LNCaP clone FGC (cell line): ENCODE measurements at regions not wholly inside any gene's neighbourhood (a gene's known extent, or its start where the extent isn't known, plus 50 kb on each side); places are given as distances from the start of the nearest gene placed in this dataset.

Experiments
- DNase-seq: peaks from one replicate; pipeline ENCODE4 v3.0.0-alpha.2; 2011; ENCODE audit warnings: low read depth
- H3K4me3 ChIP-seq: 2 replicates; pipeline ENCODE4 v1.5.1; 2011; ENCODE audit warnings: mild to moderate bottlenecking, low read depth, low read length, control low read depth
- TF ChIP-seq, protein P1 (sequence below): IDR thresholded peaks from 2 replicates; pipeline ENCODE4 v1.5.1; 2012; ENCODE audit warnings: mild to moderate bottlenecking; ENCODE audit not compliant: control insufficient read depth, insufficient read depth; ENCODE audit errors: extremely low read depth

DNA sequence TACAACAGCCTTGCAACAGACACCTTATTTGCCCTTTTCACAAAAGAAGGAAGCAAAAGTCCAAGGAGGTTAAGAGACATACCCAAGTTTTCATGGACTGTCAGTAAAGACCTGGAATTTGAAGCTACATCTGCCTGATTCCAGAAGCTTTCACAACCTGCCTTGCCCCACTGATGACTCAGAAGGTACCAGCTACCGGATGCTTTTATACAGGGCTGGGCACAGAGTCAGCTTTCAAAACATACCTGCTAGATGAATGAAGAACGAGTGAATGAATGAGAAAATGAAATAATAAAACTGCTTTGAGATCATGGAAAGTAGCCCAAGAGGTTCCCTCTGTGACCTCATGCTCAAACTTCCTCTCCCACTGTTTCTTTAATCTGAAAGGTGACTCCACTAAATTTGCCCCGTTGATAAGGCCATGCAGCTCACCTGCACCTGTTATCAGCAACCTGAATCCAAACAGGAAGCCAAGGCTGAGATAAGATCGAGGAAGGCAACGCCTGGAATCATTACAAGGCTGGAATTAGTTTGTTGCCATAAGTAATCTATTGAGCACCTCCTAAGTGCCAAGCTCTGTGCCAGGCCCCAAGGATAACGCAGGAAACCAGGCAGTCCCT lies 151.5 kb downstream of the WDR11 start:
- DNase-seq, result peak; percentile 1
- no peak overlapping the region for H3K4me3 ChIP-seq
- TF ChIP-seq, protein P1, sequence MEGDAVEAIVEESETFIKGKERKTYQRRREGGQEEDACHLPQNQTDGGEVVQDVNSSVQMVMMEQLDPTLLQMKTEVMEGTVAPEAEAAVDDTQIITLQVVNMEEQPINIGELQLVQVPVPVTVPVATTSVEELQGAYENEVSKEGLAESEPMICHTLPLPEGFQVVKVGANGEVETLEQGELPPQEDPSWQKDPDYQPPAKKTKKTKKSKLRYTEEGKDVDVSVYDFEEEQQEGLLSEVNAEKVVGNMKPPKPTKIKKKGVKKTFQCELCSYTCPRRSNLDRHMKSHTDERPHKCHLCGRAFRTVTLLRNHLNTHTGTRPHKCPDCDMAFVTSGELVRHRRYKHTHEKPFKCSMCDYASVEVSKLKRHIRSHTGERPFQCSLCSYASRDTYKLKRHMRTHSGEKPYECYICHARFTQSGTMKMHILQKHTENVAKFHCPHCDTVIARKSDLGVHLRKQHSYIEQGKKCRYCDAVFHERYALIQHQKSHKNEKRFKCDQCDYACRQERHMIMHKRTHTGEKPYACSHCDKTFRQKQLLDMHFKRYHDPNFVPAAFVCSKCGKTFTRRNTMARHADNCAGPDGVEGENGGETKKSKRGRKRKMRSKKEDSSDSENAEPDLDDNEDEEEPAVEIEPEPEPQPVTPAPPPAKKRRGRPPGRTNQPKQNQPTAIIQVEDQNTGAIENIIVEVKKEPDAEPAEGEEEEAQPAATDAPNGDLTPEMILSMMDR, result no peak

DNA sequence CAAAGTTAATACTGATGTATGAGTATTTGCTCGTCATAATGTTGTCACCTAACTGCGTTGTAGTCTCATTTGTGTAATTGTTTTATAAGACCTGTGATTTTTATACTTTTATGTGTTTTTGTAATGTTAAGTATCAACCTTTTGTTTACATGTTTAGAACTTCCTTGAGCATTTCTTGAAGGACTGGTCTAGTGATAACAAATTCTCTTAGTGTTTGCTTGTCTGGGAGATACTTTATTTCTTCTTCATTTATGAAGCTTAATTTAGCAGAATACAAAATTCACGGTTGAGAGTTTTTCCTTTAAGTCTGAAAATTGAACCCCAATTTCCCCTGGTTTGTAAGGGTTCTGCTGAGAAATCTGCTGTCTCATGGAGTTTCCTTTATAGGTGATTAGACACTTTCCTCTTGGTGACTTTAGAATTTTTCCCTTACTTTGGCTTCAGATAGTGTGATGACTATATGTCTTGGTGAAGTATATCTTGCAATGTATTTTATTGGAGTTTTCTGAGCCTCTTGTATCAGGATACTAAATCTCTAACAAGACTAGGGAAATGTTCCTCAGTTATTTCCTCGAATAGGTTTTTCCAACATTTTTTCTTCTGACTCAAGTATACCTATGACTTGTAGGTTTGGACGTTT lies 154.9 kb downstream of the WDR11 start:
- TF ChIP-seq, protein P1, result no peak
- DNase-seq, result no peak
- H3K4me3 ChIP-seq, result no peak overlapping the region

DNA sequence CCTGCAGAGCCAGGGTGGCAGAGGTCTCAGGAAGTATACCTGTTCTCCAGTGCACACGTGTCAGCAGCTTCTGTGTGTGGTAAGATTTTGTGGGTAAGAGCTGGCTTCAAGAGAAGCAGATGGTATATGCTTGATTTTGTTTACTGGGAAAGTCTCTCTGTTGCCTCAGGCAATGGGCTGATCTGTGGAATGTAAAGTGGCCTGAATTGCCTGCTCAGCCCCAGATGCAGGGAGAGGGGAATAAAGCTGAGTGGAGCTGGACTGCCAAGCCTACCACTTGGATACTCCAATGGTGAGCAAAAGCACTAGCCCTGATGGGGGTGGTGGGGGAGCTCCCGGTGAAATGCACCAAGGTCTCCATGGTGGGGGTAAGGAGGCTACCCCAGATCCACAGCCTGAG lies 156.1 kb downstream of the WDR11 start:
- TF ChIP-seq, protein P1, result no peak
- no peak overlapping the region for H3K4me3 ChIP-seq
- DNase-seq, result no peak

DNA sequence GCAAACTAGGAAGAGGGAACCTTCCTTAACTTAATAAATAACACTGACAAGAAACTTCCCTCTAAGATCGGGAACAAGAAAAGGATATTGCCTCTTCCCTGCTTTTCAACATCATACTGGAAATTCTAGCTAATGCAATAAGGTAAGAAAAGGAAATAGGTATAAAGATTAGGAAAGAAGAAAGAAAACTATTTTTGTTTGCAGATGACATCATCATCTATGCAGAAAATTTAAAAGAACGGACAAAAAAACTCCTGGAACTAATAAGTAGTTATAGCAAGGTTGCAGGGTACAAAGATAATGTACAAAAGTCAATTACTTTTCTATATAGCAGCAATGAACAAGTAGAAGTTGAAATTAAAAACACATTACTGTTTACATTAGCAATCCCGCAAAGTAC lies 164.8 kb downstream of the WDR11 start:
- no peak overlapping the region for H3K4me3 ChIP-seq
- DNase-seq, result no peak
- TF ChIP-seq, protein P1, result no peak

DNA sequence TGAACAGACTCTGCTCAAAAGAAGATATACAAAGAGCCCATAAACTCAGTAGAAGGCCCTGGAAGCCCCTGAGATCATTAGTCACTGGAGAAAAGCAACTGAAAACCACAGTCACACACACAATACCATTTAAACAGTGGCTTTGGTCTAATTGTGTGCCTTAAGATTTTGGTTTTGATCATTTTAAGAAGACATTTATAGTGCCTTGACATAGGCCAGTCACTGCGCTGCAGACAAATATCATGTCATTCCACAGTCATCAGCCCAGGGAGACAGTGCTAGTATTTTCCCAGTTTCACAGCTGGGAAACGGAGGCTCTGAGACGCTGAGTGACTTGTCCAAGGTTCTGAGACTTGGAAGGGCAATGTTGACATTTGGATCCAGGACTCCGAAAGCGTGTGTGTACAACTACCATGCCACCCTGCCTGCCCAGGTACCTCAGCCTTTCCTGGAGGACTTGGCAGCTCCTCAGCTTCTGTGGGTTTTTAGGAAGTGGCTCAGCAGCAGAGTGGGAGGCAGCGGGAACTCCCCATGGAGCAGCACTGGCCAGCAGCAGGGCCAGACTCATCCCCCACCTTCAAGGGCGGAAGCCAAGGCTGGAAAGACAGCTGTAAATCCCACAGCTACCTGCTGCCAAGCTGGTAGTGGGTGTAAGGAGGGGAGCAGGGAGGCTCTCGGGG lies 173.9 kb downstream of the WDR11 start:
- TF ChIP-seq, protein P1, result no peak
- no peak overlapping the region for H3K4me3 ChIP-seq
- DNase-seq, result no peak

DNA sequence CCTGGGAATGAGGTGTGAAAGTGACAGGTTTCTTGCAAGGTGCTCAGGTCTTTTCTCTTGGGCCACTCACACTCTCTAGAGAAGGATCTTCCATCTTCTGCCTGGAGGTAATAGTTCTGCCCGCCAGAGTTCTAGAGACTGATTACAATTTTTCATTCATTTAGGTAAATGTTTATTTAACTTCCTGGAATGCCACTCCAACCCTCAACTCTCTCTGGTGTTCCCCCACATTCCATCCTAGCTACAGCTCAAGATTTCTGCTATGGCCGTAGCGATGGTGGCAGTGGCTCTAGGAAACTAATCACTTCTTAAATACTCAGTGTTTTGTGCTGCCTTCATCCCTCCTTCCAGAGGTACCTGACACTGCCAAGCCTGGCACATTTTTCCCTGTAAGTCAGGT lies 174.6 kb downstream of the WDR11 start:
- TF ChIP-seq, protein P1, result no peak
- no peak for DNase-seq
- no peak overlapping the region for H3K4me3 ChIP-seq
